ENCODE measurements at regions not wholly inside any gene's neighbourhood (a gene's known extent, or its start where the extent isn't known, plus 50 kb on each side); places are given as distances from the start of the nearest gene placed in this dataset.

- DNase-seq = no peak
These were observed 417.0 kb upstream of the RGS6 start for GRCh38 chr14:71514941-71515919.

- no peak for DNase-seq
These were observed 410.7 kb upstream of the RGS6 start for GRCh38 chr14:71521238-71522135.

- DNase-seq = no peak
These were observed 408.5 kb upstream of the RGS6 start for GRCh38 chr14:71523630-71524319.

GRCh38 chr14:71524320-71524982 lies 407.8 kb upstream of the RGS6 start:
- no peak for DNase-seq

GRCh38 chr14:71525663-71526221 lies 406.5 kb upstream of the RGS6 start:
- DNase-seq = no peak

GRCh38 chr14:71526388-71526787 lies 405.8 kb upstream of the RGS6 start:
- DNase-seq = no peak

DNA sequence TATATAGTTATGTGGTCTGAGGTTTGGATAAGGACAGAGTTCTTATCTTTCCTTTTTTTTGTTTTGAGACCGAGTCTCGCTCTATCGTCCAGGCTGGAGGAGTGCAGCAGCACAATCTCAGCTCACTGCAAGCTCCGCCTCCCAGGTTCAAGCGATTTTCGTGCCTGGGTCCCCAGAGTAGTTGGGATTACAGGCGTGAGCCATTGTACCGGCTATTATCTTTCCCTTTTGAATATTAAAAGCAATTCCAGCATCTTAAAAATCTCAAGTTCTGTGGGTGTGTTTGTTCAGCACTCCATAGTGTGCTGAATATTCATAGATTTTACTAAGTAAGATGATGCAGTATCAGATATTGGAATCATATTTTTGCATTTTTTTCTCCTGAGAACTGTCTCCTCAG lies 404.4 kb upstream of the RGS6 start:
- no peak for DNase-seq

GRCh38 chr14:71529848-71530247 lies 402.4 kb upstream of the RGS6 start:
- no peak for DNase-seq

- DNase-seq = no peak
These were observed 399.9 kb upstream of the RGS6 start for GRCh38 chr14:71532344-71532743.

GRCh38 chr14:71532790-71533189 lies 399.4 kb upstream of the RGS6 start:
- no peak for DNase-seq

DNA sequence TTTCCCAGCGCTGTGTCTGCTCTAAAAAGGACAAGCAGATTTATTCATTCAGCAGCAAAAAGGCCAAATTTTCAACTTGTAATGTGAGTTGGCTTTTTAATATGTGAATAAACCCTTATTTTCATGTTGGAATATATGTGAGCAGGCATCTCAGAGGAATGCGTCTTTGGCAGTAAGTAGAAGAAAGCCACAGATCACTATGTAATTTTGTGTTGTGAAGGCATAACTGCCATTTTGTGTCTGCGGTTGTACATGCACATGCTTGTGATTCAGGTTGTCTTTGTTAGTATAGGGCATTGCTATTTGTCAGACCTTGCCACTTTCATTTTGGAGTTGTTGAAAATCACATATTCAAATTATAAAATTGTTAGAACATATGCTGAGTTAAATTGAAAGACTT lies 398.8 kb upstream of the RGS6 start:
- DNase-seq = no peak

DNA sequence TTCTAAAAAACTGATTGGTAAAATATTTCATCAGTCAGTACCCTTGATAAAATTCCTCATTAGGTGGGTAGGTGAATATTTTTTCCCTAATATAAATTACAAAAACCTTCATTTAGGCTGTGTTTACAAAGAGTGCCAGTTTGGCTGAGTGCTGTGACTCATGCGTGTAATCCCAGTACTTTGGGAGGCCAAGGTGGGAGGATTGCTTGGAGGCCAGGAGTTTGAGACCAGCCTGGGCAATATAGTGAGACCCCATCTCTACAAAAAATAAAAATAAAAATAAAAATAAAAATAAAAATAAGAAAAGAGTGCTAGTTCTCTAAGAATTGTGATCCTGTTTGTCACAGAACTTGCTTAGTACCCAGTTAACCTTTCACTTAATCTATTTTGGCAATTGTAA lies 398.4 kb upstream of the RGS6 start:
- DNase-seq = no peak

DNA sequence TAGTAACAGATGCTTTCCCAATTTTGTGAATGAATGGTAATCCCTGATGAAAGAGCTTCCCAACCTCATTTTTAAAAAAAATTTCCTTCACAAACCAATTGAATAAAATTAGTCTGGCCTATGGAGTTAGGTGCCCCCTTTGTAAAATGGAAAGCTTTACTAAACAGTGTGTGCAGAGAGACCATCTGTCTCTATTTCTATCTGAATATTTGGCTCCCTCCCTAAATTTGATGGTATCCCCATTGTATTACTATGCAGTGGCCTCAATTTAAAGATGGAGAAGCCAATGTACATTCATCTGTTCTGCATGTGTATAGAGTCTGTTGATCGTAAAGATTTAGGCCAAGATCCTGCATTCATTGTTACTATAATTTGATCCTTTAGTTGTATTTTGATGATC lies 397.7 kb upstream of the RGS6 start:
- no peak for DNase-seq

DNA sequence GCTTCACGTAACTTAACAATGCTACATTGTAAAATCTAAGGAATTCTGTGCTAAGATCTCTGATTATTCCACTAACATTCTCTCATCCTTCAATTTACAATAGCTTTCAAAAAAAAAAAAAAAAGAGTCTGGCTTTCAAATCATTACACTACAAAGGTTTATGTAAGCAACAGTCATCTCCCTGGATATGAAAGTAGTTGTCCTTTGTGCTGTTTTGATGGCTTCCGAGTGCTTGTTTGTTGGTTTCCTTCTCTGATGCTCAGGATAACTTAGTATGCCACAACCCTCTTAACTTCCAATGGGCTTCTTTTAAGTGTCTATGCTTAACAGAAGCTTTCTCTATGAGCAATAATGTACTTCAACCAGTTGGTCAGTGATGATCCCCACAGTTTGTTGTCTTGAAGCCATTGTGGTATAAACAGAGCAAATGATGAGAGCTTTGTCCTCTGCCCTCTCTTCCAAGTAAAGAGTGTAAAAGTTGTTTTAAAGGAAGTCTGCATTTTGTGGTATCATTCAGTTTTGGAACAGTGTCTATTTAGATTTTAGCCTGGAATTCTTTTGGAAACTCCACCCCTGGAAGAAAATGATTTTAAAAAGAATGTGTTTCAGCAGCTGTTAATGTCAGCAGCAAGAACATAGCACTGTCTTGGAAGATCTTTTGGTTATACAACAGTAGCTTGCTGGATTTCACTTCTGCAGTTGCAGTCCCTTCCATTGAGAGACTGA lies 396.1 kb upstream of the RGS6 start:
- no peak for DNase-seq

GRCh38 chr14:71536927-71537772 lies 395.1 kb upstream of the RGS6 start:
- no peak for DNase-seq

DNA sequence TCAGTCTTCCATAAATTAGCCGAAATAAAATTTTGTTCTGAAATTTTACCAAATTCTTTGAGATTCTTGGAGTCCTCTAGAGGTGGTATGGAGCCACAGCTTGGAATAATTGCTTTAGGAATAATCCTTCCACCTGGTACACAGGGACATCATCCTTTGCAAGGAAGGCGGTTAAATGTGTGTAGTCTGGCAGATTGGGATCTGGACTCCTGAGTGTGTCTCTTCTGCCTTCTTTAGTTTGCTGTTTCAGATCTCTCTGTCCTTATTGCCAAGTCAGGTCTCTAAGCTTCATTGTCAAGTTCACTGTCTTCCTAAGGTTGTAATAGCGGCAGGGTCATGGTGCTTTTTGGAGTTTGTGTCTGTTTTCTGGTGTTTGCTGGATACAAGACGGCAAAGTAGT lies 393.9 kb upstream of the RGS6 start:
- no peak for DNase-seq

DNA sequence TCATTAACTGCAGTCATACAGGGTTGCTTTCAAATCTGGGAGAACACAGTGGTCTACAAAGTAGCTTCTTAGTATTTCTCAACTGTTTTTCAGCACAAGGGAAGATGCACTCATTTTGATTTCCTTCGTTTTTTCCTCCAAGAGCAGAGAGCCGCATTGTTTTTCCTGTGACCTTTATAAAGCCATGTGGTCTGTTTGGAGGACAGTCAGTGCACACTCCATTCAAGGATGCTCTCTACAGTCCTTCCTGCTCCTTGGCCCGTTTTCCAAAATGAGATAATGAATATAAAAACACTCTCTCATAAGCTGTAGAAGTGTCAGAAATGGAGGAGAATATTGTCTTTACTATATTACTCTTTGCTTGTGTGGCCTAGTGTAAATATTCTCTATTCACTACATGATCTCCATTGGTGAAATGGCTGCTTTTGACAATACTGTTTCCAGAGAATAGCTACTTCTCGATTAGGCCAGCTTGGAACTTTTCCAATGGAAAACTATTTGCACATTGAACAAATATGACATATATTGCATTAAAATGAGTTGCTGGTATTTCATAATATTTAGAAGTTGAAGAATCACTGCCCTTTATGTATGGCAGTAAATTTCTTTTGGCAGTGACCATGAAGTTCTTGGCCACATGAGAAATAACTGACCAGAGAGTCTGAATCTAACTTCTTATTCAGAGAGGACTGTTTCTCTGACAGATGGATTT lies 393.1 kb upstream of the RGS6 start:
- DNase-seq = no peak

DNA sequence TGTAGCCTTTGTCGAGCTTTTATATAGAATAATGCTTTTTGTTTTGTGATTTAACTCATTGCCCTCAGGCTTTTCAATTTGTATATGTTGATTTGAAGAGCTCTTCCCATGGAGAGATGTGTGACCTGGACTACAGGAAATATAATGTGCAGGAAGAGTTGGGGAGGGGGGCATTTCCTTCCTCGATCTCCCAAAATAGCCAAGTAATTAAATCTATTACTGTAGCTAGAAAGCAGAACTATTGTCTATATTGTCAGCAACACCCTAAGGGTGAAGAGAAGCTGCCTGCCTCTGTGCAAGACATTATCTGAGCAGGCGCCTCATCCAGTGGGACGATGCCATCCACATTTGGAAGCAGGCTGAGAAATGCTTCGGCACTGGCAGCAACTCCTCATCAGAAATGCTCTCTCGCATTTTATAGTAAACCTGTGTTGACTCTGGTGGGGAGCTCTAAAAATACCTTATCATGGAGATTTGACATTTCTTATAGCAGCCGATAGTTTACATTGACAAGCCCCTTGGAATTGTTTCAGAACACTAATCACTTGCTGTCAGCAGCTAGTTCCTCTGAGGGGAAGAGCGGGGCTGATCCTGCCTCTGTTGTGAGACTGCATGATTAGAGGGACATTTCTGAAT lies 392.5 kb upstream of the RGS6 start:
- DNase-seq = no peak

- no peak for DNase-seq
These were observed 391.0 kb upstream of the RGS6 start for GRCh38 chr14:71541271-71541670.

Measured in GOT3 (cell line).